Testis (tissue), 2 donors: ENCODE measurements at regions not wholly inside any gene's neighbourhood (a gene's known extent, or its start where the extent isn't known, plus 50 kb on each side); places are given as distances from the start of the nearest gene placed in this dataset.
"Not testable (repeated sequence)": the region's sequence is repeated elsewhere in the genome, so short reads cannot be mapped to it uniquely, and the experiment has no call there.

ENCODE experiments used
- DNase-seq: peaks from one replicate; pipeline ENCODE4 v3.0.0-alpha.2; 2019
- H3K27ac ChIP-seq, 2 donors: fragments of 200-600 bp; sonication (generic); one replicate each; pipeline ENCODE4 v1.5.1; 2019
- H3K27me3 ChIP-seq: fragments of 200-600 bp; sonication (generic); one replicate; pipeline ENCODE4 v1.5.1; 2019
- H3K36me3 ChIP-seq: fragments of 200-600 bp; sonication (generic); one replicate; pipeline ENCODE4 v1.5.1; 2017; ENCODE audit warnings: low read depth; ENCODE audit errors: missing control alignments
- H3K4me1 ChIP-seq: fragments of 200-600 bp; sonication (generic); one replicate; pipeline ENCODE4 v1.5.1; 2019
- H3K4me3 ChIP-seq, 2 donors: fragments of 200-600 bp; sonication (generic); one replicate each; pipeline ENCODE4 v1.5.1; 2017 to 2019
- H3K9me3 ChIP-seq: fragments of 200-600 bp; sonication (generic); one replicate; pipeline ENCODE4 v1.5.1; 2017
- POLR2A ChIP-seq: fragments of 450-650 bp; IDR thresholded peaks from one replicate; pipeline ENCODE4 v1.6.1; 2017; ENCODE audit warnings: antibody characterized with exemption, mild to moderate bottlenecking, moderate library complexity
- WGBS, 2 donors: methylation state at CpG; one replicate each; pipeline ENCODE4 v1.1.5; 2018; 5-methylcytosine and 5-hydroxymethylcytosine counted together
- intact Hi-C: fragments of 100-400 bp; cut with DNase I; formaldehyde crosslinking; loops from one replicate; pipeline ENCODE4 v1.15.1; 2023; ENCODE audit warnings: low total_unique reads
- TF ChIP-seq, protein P1 (sequence below), 3 experiments: fragments of 450-650 bp in 2 of 3; fragments of 200-600 bp in 1 of 3; sonication (generic) in 1 of 3; IDR thresholded peaks; one replicate each; pipeline ENCODE4 v1.5.1; 2016 to 2019; ENCODE audit warnings: antibody characterized with exemption in 3 of 3, mild to moderate bottlenecking in 2 of 3, moderate library complexity in 1 of 3

DNA sequence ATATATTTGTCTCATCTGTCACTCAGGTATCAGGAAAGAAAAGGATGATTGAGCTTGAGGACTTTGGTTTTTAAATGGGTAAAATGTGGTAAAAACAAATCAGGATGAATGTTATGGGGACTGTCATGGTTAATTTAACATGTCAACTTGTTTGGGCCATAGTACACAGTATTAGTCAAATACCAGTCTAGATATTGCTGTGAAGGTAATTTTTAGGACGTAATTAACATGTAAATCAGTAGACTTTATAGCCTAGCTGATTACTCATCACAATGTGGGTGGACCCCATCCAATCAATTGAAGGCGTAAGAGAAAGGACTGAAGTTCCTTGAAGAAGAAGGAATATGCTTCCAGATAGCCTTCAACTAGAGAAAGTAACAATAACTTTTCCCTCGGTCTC, 275.7 kb upstream of the ZNF804A start:
- no peaks in the 10 kb centered on the region for H3K36me3 ChIP-seq
- H3K27ac ChIP-seq: no peak overlapping the region
- no peaks in the 10 kb centered on the region for H3K27me3 ChIP-seq
- no peaks in the 10 kb centered on the region for H3K4me1 ChIP-seq
- WGBS, 2 donors: 89 to 90% methylated on average over 3 of the region's 3 CpGs
- intact Hi-C loops: no loop called here
- no peaks in the 10 kb centered on the region for H3K9me3 ChIP-seq
- H3K4me3 ChIP-seq: no peak overlapping the region
- TF ChIP-seq, protein P1, sequence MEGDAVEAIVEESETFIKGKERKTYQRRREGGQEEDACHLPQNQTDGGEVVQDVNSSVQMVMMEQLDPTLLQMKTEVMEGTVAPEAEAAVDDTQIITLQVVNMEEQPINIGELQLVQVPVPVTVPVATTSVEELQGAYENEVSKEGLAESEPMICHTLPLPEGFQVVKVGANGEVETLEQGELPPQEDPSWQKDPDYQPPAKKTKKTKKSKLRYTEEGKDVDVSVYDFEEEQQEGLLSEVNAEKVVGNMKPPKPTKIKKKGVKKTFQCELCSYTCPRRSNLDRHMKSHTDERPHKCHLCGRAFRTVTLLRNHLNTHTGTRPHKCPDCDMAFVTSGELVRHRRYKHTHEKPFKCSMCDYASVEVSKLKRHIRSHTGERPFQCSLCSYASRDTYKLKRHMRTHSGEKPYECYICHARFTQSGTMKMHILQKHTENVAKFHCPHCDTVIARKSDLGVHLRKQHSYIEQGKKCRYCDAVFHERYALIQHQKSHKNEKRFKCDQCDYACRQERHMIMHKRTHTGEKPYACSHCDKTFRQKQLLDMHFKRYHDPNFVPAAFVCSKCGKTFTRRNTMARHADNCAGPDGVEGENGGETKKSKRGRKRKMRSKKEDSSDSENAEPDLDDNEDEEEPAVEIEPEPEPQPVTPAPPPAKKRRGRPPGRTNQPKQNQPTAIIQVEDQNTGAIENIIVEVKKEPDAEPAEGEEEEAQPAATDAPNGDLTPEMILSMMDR (IDR thresholded peaks at IDR 0.05): no peak
- TF ChIP-seq POLR2A: no peak
- DNase-seq: no peak

DNA sequence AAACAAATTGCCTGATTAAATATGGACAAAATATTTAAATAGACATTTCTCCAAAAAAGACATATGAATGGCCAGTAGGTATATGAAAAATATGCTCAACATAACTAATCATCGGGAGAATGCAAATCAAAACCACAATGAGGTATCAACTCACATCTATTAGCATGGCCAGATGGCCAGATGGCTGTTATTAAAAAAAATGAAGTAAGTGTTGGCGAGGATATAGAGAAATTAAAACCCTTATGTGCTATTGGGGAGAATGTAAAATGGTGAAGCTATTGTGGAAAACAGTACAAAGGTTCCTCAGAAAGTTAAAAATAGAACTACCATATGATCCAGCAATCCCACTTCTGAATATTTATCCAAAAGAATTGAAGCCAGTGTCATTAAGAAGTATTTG, 272.3 kb upstream of the ZNF804A start:
- no peaks in the 10 kb centered on the region for H3K9me3 ChIP-seq
- DNase-seq: no peak
- no peaks in the 10 kb centered on the region for H3K27me3 ChIP-seq
- TF ChIP-seq, protein P1 (IDR thresholded peaks at IDR 0.05): no peak
- no peak for TF ChIP-seq POLR2A
- H3K27ac ChIP-seq: no peak overlapping the region
- H3K36me3 ChIP-seq: no peaks in the 10 kb centered on the region
- H3K4me1 ChIP-seq: no peaks in the 10 kb centered on the region
- intact Hi-C loops: no loop called here
- WGBS, 2 donors: 92 to 95% methylated on average over 2 of the region's 2 CpGs
- H3K4me3 ChIP-seq: no peak overlapping the region

DNA sequence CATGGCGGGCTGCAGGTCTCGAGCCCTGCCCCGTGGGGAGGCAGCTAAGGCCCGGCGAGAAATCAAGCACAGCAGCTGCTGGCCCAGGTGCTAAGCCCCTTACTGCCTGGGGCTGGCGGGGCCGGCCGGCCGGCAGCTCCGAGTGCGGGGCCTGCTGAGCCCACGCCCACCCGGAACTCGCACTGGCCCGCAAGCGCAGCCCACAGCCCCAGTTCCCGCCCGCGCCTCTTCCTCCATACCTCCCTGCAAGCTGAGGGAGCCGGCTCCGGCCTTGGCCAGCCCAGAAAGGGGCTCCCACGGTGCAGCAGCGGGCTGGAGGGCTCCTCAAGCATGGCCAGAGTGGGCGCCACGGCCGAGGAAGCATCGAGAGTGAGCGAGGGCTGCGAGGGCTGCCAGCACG, 270.5 kb upstream of the ZNF804A start:
- H3K9me3 ChIP-seq, H3K36me3 ChIP-seq, H3K4me3 ChIP-seq, H3K27me3 ChIP-seq, H3K4me1 ChIP-seq, H3K27ac ChIP-seq, intact Hi-C loops: not testable (repeated sequence)
- 78 to 89% methylated on average over 10 to 30 of the region's 30 CpGs for WGBS, 2 donors
- DNase-seq: peak; percentile 16

DNA sequence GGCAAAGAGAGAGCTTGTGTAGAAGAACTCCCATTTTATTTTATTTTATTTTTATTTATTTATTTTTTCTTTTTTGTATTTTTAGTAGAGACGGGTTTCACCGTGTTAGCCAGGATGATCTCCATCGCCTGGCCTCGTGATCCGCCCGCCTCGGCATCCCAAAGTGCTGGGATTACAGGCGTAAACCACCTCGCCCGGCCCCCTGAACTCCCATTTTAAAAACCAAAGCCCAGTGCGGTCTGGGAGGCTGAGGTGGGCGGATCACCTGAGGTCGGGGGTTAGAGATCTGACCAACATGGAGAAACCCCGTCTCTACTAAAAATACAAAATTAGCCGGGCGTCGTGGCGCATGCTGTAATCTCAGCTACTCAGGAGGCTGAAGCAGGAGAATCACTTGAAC, 267.8 kb upstream of the ZNF804A start:
- H3K4me3 ChIP-seq: peak overlapping the region in 1 of 2 donors; percentile 19
- H3K27me3 ChIP-seq, H3K27ac ChIP-seq, H3K9me3 ChIP-seq, H3K4me1 ChIP-seq, intact Hi-C loops, H3K36me3 ChIP-seq: not testable (repeated sequence)
- DNase-seq: peak; percentile 14
- WGBS, 2 donors: 77 to 80% methylated on average over 18 of the region's 18 CpGs

DNA sequence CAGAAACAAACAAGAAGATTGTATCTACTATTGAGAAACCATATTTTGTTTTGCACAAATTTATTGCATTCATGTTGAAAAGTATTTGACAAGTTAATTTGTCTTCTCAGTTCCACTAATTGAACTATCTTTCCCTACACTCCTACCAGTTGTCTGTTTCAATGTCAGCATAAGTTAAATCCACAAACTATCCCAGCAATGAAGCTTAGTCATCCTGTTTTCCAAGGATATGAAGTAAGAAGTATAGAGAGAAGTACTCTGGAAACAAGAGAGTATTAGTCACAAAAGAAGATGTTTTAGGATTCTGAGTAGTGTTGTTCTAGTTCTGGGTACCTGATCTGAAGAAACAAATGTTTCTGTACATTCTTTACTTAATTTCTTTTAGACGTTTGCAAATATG, 261.6 kb upstream of the ZNF804A start:
- H3K4me3 ChIP-seq: no peak overlapping the region
- H3K9me3 ChIP-seq: no peaks in the 10 kb centered on the region
- TF ChIP-seq, protein P1 (IDR thresholded peaks at IDR 0.05): no peak
- TF ChIP-seq POLR2A: no peak
- no peak overlapping the region for H3K27ac ChIP-seq
- WGBS, 2 donors: 61 to 67% methylated on average over 1 of the region's 1 CpG
- H3K27me3 ChIP-seq: no peaks in the 10 kb centered on the region
- intact Hi-C loops: no loop called here
- DNase-seq: no peak
- H3K36me3 ChIP-seq: no peaks in the 10 kb centered on the region
- no peaks in the 10 kb centered on the region for H3K4me1 ChIP-seq

DNA sequence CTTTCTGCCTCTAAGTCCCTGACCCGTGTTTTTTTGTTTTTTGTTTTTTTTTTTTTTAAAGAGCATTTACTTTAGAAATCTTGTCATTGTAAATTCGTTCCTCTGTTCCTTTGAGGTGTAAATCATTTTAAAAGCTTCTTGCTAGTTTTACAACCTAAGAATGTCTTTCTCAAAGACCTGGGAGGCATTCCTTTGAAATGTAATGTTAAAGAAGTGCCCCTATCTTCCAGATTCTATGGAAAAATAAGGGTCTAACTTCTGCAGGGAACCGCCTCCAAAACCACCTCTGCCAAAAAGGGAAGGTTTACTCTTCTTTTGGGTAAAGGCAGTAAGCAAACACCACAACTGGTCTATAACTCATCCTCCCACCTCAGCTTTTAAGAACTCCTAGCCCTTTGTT, 259.6 kb upstream of the ZNF804A start:
- no peaks in the 10 kb centered on the region for H3K9me3 ChIP-seq
- TF ChIP-seq, protein P1 (IDR thresholded peaks at IDR 0.05): no peak
- H3K27ac ChIP-seq: no peak overlapping the region
- no peaks in the 10 kb centered on the region for H3K36me3 ChIP-seq
- intact Hi-C loops: no loop called here
- no peaks in the 10 kb centered on the region for H3K4me1 ChIP-seq
- no peak for DNase-seq
- H3K4me3 ChIP-seq: no peak overlapping the region
- WGBS, 2 donors: 37 to 38% methylated on average over 3 of the region's 3 CpGs
- no peaks in the 10 kb centered on the region for H3K27me3 ChIP-seq
